Vagina (tissue), 2 donors: ENCODE measurements at regions not wholly inside any gene's neighbourhood (a gene's known extent, or its start where the extent isn't known, plus 50 kb on each side); places are given as distances from the start of the nearest gene placed in this dataset.

Experiments used
- POLR2A ChIP-seq, 2 donors: fragments of 450-650 bp; IDR thresholded peaks; one replicate each; pipeline ENCODE4 v1.6.1; 2017; ENCODE audit warnings: antibody characterized with exemption in 2 of 2, mild to moderate bottlenecking in 2 of 2, moderate library complexity in 2 of 2
- POLR2AphosphoS5 ChIP-seq, 2 donors: sonication (generic); formaldehyde crosslinking; IDR thresholded peaks; one replicate each; pipeline ENCODE4 v1.9.0; 2017; ENCODE audit warnings: antibody characterized with exemption in 2 of 2, mild to moderate bottlenecking in 2 of 2, low read depth in 1 of 2; ENCODE audit not compliant: insufficient read depth in 1 of 2
- TF ChIP-seq, protein P1 (sequence below), 3 experiments: fragments of 450-650 bp in 2 of 3; fragments of 200-600 bp in 1 of 3; sonication (generic) in 1 of 3; IDR thresholded peaks; one replicate each; pipeline ENCODE4 v1.5.1; 2017 to 2019; ENCODE audit warnings: antibody characterized with exemption in 3 of 3, mild to moderate bottlenecking in 2 of 3, moderate library complexity in 2 of 3

DNA sequence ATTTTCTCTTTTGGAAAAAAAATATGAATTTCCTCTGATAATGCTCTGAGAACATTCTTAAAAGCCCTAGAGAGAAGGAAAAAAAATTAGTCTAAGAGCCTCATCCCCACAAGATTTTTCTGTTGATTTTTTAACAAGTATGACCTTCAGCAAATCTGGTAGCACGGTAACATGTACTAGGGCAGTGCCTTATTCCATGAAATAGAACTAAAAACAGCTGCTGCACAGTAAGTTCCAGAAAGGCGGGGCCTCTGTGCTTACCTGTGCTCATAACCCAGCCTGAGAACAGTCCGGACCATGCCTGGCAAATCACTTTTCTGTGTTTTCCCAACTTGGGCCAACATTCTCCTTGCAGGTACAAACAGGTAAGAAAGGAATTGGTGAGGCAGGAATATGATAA is 519.1 kb upstream of the AKR1E2 start:
- TF ChIP-seq, protein P1, sequence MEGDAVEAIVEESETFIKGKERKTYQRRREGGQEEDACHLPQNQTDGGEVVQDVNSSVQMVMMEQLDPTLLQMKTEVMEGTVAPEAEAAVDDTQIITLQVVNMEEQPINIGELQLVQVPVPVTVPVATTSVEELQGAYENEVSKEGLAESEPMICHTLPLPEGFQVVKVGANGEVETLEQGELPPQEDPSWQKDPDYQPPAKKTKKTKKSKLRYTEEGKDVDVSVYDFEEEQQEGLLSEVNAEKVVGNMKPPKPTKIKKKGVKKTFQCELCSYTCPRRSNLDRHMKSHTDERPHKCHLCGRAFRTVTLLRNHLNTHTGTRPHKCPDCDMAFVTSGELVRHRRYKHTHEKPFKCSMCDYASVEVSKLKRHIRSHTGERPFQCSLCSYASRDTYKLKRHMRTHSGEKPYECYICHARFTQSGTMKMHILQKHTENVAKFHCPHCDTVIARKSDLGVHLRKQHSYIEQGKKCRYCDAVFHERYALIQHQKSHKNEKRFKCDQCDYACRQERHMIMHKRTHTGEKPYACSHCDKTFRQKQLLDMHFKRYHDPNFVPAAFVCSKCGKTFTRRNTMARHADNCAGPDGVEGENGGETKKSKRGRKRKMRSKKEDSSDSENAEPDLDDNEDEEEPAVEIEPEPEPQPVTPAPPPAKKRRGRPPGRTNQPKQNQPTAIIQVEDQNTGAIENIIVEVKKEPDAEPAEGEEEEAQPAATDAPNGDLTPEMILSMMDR (IDR thresholded peaks at IDR 0.05), result no peak
- TF ChIP-seq POLR2A (IDR thresholded peaks at IDR 0.05), result no peak
- TF ChIP-seq POLR2AphosphoS5 (IDR thresholded peaks at IDR 0.05; ENCODE audit: insufficient read depth in 1 of 2, low read depth in 1 of 2), result peak in 1 of 2 donors; percentile 68
